Mesenteric fat pad (tissue), 1 donor: ENCODE measurements at regions not wholly inside any gene's neighbourhood (a gene's known extent, or its start where the extent isn't known, plus 50 kb on each side); places are given as distances from the start of the nearest gene placed in this dataset.

Experiments used
- DNase-seq: peaks from one replicate; pipeline ENCODE4 v3.0.0-alpha.2; 2020; ENCODE audit warnings: low spot score
- donor health status: DM: yes; HTN: yes; CAD: no.

DNA sequence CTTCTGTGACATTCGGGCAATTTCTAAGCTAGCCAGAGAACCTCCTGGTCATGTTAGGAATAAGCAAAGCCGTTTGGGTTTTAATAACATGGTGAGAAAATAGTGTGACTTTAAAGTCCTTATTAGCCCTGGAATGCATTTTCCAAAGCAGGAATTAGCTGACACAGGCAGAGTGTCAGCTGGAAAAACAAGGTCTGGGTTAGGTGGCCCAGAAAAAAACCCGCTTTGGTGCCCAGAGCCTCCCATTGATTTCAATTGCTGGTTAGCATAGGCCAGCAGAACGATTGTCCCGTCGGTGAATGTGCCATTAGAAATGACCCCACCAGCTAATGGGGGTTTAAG, 62.1 kb upstream of the CPEB4 start:
- DNase-seq = no peak

DNA sequence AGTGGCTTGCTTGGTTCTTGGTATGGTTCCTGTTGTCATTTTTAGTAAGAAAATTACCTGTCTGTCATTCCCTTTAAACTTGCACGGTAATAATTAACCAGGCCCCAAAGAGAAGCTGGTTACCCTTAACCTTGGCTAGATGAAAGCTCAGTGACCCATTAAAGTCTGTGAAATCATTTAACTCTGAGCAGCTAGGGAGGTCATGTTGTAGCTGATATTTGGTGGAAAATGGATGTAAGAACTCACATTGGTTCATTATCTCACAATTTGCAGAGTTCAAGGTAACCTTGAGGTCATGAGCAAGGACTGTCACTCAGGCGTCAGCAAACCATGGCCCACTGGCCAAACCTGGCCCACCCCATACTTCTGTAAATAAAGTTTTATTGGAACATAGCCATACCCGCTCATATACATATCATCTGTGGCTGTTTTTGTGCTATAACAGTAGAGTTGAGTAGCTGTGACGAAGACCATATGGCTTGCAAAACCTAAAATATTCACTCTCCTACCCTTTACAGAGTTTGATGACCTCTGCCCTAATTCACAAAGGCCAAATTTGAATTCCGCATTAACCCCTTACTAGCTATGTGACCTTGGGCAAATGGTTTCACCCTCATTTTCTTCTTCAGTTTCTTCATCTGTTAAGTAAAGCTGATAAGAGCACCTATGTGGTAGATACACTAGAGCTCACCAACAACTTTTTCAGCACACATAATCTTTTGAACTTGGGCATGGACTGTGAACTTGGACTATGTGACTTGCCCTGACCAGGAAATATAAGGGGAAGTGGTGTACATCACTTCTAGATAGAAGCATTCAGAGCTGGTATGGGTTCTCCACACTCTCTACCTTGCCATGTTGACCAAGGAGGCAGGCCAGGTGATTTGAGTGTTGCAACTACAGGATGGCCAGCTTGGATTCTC, 61.5 kb upstream of the CPEB4 start:
- DNase-seq = no peak

DNA sequence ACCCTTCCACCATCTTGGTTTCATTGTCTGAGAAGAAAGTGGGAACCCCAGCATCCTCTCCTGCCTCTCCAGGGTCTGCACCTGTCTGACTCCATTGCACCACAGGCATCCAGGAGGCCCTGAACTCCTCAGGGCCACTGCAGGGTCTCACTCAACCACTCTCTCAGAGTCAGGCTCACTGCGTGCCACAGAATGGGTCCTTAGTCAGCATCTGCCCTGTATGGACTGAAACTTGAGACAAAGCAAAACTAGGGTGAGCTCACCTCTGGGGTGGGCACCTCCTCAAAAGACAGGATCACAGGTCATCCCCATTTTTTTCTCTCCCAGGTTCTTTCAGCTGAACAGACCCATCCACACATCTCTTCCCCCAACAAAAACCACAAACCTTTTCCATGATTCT, 59.2 kb upstream of the CPEB4 start:
- DNase-seq = no peak

DNA sequence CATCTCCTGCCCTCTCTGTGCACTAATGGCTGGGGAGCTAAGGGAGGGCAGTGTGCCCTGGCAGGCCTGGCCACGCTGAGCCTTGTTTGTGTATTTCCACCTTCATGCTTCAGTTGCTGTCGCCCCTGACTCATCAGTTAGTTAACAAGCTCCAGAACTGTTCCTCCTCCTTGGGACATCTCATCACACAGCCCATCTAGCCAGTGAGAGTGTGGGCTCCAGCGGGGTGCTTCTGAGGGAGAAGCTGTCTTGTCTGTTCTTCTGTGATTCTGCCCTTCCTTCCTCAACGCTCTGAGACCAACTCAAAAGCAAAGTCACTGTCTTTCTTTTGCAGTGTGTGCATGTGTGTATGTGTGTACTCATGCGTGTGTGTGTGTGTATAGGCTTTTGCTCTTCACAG, 58.3 kb upstream of the CPEB4 start:
- DNase-seq = no peak

DNA sequence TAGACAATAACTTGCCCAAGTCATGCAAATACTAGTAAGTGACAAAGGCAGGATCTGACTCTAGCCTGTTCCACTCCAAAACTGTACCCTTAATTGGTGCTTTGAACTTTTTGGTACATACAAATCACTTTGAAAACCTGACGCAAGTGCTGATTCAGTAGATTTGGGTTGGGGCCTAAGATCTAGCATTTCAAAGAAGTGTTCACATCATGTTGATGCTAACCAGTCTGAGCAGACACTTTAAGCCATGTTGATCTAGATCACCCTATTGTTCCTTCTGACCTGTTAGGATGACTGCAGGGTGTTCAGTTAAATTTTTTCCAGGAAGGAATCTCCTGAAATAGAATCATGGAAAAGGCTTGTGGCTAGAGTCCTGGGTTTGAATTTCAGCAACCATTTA, 57.7 kb upstream of the CPEB4 start:
- no peak for DNase-seq

DNA sequence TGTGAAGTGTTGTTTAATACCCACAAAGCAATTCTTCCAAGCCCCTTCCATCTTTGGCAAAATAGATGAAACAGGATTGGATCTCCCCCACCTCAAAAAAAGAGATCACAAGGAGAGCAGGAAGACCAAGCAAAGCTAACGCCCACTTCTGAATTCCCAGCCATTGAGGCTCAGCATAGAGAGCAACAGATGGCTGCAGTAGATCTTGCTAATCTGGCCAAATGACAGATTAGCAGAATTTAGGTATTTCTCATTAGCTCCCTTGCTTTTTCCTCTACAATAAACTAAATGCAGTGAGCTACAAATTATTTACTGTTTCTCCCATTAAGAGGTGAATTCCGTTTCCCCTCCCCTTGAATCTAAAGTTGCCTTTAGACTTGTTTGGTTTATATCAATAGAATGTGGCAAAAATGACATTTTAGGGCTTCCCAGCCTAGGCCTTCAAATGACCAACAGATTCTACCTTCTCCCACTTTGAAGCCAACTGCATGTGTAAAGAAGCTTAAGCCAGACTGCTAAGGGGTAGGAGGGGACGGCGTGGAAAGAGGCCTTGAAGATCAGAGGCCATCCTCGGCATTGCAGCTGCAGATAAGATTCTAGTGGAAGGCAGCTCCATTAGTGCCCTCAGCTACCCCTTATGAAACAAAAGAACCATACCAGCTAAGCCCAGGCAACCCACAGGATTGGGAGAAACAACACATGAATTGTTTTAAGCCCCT, 56.8 kb upstream of the CPEB4 start:
- no peak for DNase-seq

DNA sequence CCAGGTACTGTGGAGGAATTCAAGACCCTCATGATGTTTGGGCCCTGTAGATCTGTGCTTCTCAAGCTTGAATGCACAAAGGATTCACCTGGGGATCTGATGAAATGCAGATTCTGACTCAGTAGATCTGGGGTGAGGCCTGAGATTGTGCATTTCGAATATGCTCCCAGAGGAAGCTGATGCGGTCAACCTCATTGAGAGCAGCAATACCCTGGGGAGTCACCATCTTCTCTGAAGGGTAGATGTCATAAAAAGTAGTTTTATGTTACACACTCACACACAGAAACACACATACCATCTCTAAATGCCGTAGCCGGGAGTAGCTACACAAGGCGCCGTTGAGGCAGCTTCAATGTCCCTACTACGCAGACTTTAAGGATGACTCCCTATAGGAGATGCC, 55.8 kb upstream of the CPEB4 start:
- no peak for DNase-seq

DNA sequence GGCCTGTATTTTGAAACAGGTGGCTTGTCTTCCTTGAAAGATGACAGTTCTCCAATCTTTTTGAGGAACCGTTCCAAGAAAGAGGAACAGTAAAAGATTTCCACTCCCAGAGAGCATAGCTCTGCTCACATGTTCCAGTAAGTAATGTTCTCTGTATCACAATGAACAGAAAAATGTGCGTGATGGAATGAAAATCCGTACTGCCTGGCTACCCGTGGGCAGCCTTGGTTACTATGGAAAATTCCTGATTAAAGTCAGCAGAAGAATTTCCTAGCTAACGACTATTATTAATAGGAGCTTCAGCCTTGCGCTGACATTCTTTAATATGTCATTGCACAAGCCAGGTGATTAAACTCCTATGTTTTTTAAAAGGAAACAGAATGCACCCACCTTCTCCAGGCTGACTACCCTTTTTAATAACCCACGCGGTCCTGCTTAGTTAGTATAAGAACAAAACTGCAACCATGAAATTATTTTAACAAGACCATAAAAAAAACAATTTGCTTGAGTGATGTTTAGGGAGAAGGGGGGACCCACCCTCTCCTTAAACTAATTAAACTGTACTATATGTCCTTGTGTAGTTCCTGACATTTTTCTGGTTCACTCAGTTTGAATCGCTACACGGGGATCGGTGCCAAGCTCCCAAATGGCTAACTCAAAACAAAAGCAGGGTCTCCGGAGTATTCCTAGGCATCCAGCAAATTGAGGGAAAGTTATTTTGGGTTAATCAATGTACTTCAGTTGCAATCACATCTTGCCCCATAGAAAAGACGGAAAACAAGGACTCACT, 54.8 kb upstream of the CPEB4 start:
- no peak for DNase-seq

DNA sequence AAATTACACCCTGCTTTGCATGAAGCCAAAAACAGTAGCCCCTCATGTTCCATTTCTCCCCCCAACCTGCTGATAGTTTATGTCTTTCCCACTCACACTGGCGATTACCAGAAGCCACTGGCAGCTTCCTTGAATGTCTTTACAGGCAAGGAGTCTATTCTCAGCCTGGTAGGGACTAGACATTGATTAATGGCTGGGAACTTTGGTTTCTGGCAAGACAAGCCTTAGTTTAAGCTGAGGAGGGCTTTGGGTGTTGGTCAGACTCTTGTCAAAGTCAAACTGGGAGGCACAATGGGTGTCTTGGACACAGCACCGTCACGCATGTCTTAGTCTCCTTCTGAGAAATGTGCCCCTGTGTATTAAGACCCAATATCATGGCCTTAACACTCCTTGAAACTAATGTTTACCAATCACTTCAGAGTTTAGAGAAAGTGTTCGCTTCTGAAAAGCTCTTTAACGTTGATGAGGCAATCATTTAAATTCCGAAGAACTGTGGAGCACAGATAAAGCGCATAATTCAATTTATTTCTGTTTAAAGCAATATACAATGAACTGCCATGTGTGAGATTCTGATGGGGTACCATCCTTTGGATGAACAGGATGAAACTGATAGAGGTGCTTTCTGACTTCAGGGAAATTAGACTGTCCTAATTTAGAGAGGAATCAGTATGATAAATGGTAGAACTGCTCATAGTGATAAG, 53.9 kb upstream of the CPEB4 start:
- no peak for DNase-seq

DNA sequence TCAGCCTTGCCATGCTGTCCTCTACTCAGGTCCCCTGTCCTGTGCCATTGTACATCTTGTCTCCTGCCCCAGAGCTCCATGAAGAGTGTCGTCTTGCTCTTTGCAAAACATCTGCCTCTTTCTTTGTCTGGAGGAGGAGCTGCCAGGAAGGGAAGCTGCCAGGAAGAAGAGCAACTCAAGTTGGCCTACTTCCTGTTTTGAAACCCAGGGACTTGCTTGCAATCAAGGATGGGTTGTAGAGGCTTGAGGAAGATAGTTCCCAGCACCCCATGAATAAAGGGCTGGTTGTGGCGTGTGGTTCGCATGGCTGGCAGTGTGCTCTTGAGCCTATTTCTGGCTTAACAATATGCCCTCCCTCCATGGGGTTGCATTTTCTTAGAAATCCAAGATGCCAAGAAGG, 53.0 kb upstream of the CPEB4 start:
- DNase-seq = no peak

DNA sequence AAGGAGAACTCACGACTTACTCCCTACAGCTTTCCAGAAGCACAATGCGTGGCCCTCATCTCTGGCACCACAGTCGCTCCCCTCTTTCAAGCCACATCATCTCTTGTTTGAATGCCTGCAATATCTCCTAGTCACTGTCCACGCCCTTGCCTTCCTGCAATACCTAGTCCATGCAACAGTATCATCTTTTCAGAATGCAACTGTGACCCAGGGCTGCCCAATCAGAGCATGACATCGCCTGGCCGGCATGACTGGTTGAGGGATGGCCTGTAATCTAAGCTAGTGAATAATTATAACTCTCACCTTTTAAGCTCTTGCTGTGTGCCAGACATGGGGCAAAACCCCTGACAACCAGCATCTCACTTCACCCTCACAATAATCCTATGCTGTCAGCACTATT, 52.5 kb upstream of the CPEB4 start:
- no peak for DNase-seq

DNA sequence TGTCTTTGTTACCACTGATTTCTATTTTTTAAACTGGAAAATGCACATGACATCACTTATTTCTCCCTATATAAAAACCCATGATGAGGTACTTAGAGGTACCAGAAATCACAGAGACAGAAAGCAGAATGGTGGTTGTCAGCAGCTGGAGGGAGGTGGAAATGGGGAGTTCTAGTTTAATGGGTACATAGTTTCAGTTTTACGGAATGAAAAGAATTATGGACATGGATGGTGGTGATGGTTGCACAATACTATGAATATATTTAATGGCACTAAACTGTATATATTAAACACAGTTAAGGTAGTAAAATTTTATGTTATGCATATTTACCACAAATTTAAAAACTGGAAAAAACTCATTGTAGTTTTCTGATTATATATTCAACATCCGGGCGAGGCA, 50.5 kb upstream of the CPEB4 start:
- no peak for DNase-seq
